Panc1 (cell line): ENCODE measurements at regions not wholly inside any gene's neighbourhood (a gene's known extent, or its start where the extent isn't known, plus 50 kb on each side); places are given as distances from the start of the nearest gene placed in this dataset.

Source experiments
- ATAC-seq: fragments of 200-7000 bp; cut with Tn5 transposase; 2 replicates; pipeline ENCODE4 v1.9.1; 2020; ENCODE audit warnings: mild to moderate bottlenecking, moderate library complexity
- BruUV-seq: library from RNA; stranded (reverse); fragments of 400-500 nt; replicated peaks from 2 replicates; lab custom pipeline; 2021; lab: Mats Ljungman, UMichigan
- CTCF ChIA-PET: fragments of 300-600 bp; sonication (Branson Sonifier 250); formaldehyde crosslinking; loops from one replicate; lab custom pipeline; 2022; ENCODE audit warnings: antibody characterized with exemption; lab: Charles Lee
- POLR2A ChIA-PET: fragments of 300-600 bp; sonication (Branson Sonifier 250); formaldehyde crosslinking; loops from one replicate; lab custom pipeline; 2022; ENCODE audit warnings: antibody characterized with exemption; lab: Charles Lee
- DNase-seq: peaks from one replicate; pipeline ENCODE4 v3.0.0-alpha.2; 2010; ENCODE audit warnings: low read depth, low spot score
- H3K27ac ChIP-seq: 2 replicates; pipeline ENCODE4 v1.5.1; 2011; ENCODE audit warnings: mild to moderate bottlenecking, low read length, inconsistent platforms
- H3K27me3 ChIP-seq: fragments of 200-500 bp; sonication (Bioruptor generic); 2 replicates; pipeline ENCODE4 v1.6.0; 2014; ENCODE audit warnings: low read length, inconsistent platforms; ENCODE audit not compliant: control insufficient read depth, insufficient read depth
- H3K36me3 ChIP-seq: fragments of 200-500 bp; sonication (Bioruptor generic); 2 replicates; pipeline ENCODE4 v1.5.1; 2014; ENCODE audit warnings: inconsistent platforms, mild to moderate bottlenecking, low read length, moderate library complexity; ENCODE audit not compliant: control insufficient read depth, insufficient read depth
- H3K4me1 ChIP-seq: 2 replicates; pipeline ENCODE4 v1.5.1; 2011; ENCODE audit warnings: inconsistent platforms, mild to moderate bottlenecking, low read length, moderate library complexity; ENCODE audit not compliant: control insufficient read depth, insufficient read depth
- H3K4me3 ChIP-seq, 2 experiments: 2 replicates each; pipeline ENCODE4 v1.5.1; 2011 to 2012; ENCODE audit warnings: low read depth in 2 of 2, low read length in 2 of 2, mild to moderate bottlenecking in 2 of 2, inconsistent platforms in 1 of 2, moderate library complexity in 1 of 2
- H3K9me3 ChIP-seq: fragments of 200-500 bp; sonication (Bioruptor generic); 2 replicates; pipeline ENCODE4 v1.5.1; 2014; ENCODE audit warnings: low read depth, mild to moderate bottlenecking, inconsistent platforms, low read length, moderate library complexity; ENCODE audit not compliant: control insufficient read depth, insufficient read depth
- POLR2AphosphoS5 ChIP-seq: IDR thresholded peaks from 2 replicates; pipeline ENCODE4 v1.6.1; 2012; ENCODE audit warnings: mild to moderate bottlenecking, low read depth, low read length, moderate library complexity
- SIN3A ChIP-seq: IDR thresholded peaks from 2 replicates; pipeline ENCODE4 v1.6.1; 2012; ENCODE audit warnings: low read depth, mild to moderate bottlenecking, low read length, moderate library complexity, borderline replicate concordance; ENCODE audit not compliant: insufficient read depth
- TCF7L2 ChIP-seq: IDR thresholded peaks from 2 replicates; pipeline ENCODE4 v1.6.1; 2011; ENCODE audit warnings: mild to moderate bottlenecking, low read depth, low read length, inconsistent platforms
- in situ Hi-C: cut with HindIII; loops from 2 replicates; pipeline ENCODE4 v1.10.0; 2016; ENCODE audit warnings: low sequenced_read_pairs, low pct_unique_long_range_greater_than_20kb
- intact Hi-C: fragments of 100-400 bp; cut with micrococcal nuclease; formaldehyde crosslinking; loops from one replicate; pipeline ENCODE4 v1.10.0; 2022; ENCODE audit not compliant: unreplicated experiment
- TF ChIP-seq, protein P1 (sequence below): fragments of 450-650 bp; IDR thresholded peaks from 2 replicates; pipeline ENCODE4 v1.5.1; 2017; ENCODE audit warnings: mild to moderate bottlenecking
- TF ChIP-seq, protein P2 (sequence below), 2 experiments: IDR thresholded peaks; 2 replicates each; pipeline ENCODE4 v1.6.1; 2011 to 2012; ENCODE audit warnings: low read depth in 2 of 2, control low read depth in 1 of 2, low read length in 1 of 2, mild to moderate bottlenecking in 1 of 2, moderate library complexity in 1 of 2; ENCODE audit not compliant: insufficient read depth in 1 of 2

DNA sequence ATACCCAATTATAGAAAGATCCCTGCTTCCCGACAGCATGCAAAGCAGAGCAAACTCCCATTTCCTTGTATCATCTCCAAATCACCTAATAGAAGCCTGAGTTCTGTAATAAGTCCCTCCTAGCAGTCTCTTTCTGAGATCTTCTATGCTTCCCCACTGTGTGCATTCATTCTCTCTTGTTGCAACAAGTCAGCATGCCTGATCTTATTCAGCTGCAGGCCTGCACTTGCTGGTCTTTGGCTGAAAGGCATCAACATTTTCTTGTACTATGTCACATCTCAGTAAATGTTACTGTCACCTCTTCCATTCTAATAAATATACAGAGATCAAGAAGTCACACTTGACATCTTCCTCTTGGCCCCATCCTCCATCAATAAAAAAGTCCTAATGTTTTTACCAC is 449.9 kb upstream of the MEX3C start:
- POLR2A ChIA-PET, result no interaction called here
- no TSS peak for BruUV-seq
- Histone ChIP-seq H3K4me3 (no peak overlapping the region), H3K27me3 (no peaks in the 10 kb centered on the region), H3K4me1 (no peaks in the 10 kb centered on the region), H3K9me3 (no peaks in the 10 kb centered on the region), H3K27ac (no peak overlapping the region), H3K36me3 (no peaks in the 10 kb centered on the region)
- DNase-seq, result no peak
- intact Hi-C loops (no loop called here), in situ Hi-C loops (no loop called here)
- TF ChIP-seq, protein P1, sequence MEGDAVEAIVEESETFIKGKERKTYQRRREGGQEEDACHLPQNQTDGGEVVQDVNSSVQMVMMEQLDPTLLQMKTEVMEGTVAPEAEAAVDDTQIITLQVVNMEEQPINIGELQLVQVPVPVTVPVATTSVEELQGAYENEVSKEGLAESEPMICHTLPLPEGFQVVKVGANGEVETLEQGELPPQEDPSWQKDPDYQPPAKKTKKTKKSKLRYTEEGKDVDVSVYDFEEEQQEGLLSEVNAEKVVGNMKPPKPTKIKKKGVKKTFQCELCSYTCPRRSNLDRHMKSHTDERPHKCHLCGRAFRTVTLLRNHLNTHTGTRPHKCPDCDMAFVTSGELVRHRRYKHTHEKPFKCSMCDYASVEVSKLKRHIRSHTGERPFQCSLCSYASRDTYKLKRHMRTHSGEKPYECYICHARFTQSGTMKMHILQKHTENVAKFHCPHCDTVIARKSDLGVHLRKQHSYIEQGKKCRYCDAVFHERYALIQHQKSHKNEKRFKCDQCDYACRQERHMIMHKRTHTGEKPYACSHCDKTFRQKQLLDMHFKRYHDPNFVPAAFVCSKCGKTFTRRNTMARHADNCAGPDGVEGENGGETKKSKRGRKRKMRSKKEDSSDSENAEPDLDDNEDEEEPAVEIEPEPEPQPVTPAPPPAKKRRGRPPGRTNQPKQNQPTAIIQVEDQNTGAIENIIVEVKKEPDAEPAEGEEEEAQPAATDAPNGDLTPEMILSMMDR, result no peak
- TF ChIP-seq, protein P2, sequence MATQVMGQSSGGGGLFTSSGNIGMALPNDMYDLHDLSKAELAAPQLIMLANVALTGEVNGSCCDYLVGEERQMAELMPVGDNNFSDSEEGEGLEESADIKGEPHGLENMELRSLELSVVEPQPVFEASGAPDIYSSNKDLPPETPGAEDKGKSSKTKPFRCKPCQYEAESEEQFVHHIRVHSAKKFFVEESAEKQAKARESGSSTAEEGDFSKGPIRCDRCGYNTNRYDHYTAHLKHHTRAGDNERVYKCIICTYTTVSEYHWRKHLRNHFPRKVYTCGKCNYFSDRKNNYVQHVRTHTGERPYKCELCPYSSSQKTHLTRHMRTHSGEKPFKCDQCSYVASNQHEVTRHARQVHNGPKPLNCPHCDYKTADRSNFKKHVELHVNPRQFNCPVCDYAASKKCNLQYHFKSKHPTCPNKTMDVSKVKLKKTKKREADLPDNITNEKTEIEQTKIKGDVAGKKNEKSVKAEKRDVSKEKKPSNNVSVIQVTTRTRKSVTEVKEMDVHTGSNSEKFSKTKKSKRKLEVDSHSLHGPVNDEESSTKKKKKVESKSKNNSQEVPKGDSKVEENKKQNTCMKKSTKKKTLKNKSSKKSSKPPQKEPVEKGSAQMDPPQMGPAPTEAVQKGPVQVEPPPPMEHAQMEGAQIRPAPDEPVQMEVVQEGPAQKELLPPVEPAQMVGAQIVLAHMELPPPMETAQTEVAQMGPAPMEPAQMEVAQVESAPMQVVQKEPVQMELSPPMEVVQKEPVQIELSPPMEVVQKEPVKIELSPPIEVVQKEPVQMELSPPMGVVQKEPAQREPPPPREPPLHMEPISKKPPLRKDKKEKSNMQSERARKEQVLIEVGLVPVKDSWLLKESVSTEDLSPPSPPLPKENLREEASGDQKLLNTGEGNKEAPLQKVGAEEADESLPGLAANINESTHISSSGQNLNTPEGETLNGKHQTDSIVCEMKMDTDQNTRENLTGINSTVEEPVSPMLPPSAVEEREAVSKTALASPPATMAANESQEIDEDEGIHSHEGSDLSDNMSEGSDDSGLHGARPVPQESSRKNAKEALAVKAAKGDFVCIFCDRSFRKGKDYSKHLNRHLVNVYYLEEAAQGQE (IDR thresholded peaks at IDR 0.05; ENCODE audit: insufficient read depth in 1 of 2, low read depth in 2 of 2, low read length in 1 of 2), result no peak
- TF ChIP-seq TCF7L2 (no peak), POLR2AphosphoS5 (no peak), SIN3A (no peak)
- CTCF ChIA-PET, result no interaction called here
- ATAC-seq, result no peak

DNA sequence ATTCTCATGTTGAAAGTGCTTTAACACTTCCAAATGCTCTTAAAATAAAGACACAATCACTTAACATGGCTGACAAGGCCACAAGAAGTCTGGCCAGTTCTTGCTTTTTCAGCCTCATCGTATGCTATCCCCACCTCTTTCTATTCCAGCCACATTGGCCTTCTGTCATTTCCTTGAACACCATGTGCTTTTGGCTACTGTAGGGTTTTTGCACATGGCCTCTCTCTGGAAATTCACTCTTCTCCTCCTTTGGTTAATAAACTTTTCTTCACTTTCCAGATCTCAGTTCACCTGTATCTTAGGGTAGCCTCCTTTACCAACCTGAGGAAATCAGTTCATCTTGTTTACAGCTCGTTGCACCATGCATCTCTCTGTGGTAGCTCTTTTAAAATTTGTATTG is 450.5 kb upstream of the MEX3C start:
- CTCF ChIA-PET, result no interaction called here

More for the DNA sequence above, 450.5 kb upstream of the MEX3C start:
- no peaks in the 10 kb centered on the region for H3K27me3 ChIP-seq
- no peak overlapping the region for H3K27ac ChIP-seq
- in situ Hi-C loops, result no loop called here
- no peak for TF ChIP-seq POLR2AphosphoS5
- TF ChIP-seq, protein P2 (IDR thresholded peaks at IDR 0.05; ENCODE audit: insufficient read depth in 1 of 2, low read depth in 2 of 2, low read length in 1 of 2), result no peak
- no peaks in the 10 kb centered on the region for H3K9me3 ChIP-seq
- BruUV-seq, result no TSS peak
- POLR2A ChIA-PET, result no interaction called here
- H3K4me1 ChIP-seq, result no peaks in the 10 kb centered on the region
- no peaks in the 10 kb centered on the region for H3K36me3 ChIP-seq
- H3K4me3 ChIP-seq, result no peak overlapping the region
- ATAC-seq (no peak), DNase-seq (no peak)
- intact Hi-C loops, result no loop called here
